ENCODE measurements at regions not wholly inside any gene's neighbourhood (a gene's known extent, or its start where the extent isn't known, plus 50 kb on each side); places are given as distances from the start of the nearest gene placed in this dataset.

DNA sequence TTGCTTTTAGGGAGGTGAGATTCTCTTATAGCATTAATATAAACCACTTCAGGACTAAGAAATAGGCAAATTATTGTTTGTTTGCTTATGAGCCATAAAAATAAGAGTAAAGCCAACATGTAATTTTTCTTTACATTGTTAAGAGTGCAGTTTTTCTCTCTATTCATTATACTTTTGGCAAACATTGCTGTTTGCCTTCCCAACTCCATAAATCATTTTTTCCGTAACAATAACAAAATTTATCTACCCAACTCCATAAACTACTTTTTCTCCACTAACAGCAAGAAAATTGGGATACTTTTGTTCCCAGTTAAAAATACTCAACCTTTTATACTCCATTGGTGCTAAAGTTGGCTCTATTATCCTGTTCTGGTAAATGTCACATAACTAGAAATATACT, 229.7 kb upstream of the GPRIN3 start:
- no peak for TF ChIP-seq EZH2 (IDR thresholded peaks at IDR 0.05; ENCODE audit: low read depth)
- TF ChIP-seq, protein P1, sequence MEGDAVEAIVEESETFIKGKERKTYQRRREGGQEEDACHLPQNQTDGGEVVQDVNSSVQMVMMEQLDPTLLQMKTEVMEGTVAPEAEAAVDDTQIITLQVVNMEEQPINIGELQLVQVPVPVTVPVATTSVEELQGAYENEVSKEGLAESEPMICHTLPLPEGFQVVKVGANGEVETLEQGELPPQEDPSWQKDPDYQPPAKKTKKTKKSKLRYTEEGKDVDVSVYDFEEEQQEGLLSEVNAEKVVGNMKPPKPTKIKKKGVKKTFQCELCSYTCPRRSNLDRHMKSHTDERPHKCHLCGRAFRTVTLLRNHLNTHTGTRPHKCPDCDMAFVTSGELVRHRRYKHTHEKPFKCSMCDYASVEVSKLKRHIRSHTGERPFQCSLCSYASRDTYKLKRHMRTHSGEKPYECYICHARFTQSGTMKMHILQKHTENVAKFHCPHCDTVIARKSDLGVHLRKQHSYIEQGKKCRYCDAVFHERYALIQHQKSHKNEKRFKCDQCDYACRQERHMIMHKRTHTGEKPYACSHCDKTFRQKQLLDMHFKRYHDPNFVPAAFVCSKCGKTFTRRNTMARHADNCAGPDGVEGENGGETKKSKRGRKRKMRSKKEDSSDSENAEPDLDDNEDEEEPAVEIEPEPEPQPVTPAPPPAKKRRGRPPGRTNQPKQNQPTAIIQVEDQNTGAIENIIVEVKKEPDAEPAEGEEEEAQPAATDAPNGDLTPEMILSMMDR (conservative IDR thresholded peaks at IDR 0.05), result no peak
